ENCODE measurements at regions not wholly inside any gene's neighbourhood (a gene's known extent, or its start where the extent isn't known, plus 50 kb on each side); places are given as distances from the start of the nearest gene placed in this dataset.

DNA sequence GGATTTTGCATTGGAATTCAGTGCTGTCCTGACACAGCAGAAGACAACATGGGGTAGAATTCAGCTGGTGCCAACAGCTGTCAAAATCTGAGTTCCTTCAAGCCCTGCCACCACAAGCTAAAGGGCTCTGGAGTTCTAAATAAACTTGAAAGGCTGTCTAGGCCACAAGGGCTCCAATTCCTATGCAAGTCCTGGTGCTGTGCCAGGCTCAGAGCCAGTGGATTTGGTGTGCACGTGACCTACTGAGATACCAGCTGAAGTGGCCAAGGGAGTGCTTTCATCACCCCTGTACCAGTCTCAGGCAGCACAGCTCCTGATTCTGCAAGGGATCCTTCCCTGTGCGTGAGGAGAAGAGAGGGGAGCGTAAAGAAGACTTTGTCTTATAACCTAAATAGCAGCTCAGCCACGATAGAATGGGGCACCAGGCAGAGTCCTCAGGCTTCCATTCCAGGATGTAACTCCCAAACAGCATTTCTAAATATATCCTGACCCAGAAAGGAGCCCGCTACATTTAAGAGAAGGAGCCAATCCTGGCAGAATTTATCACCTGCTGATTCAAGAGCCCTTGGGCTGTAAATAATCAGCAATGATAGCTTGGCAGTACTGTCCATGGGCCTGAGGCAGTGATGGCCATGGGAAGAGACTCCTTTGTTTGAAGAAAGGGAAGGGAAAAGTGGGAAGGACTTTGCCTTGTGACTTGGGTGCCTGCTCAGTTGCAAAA is 881.2 kb upstream of the EPHA7 start:
- TF ChIP-seq, protein P1, sequence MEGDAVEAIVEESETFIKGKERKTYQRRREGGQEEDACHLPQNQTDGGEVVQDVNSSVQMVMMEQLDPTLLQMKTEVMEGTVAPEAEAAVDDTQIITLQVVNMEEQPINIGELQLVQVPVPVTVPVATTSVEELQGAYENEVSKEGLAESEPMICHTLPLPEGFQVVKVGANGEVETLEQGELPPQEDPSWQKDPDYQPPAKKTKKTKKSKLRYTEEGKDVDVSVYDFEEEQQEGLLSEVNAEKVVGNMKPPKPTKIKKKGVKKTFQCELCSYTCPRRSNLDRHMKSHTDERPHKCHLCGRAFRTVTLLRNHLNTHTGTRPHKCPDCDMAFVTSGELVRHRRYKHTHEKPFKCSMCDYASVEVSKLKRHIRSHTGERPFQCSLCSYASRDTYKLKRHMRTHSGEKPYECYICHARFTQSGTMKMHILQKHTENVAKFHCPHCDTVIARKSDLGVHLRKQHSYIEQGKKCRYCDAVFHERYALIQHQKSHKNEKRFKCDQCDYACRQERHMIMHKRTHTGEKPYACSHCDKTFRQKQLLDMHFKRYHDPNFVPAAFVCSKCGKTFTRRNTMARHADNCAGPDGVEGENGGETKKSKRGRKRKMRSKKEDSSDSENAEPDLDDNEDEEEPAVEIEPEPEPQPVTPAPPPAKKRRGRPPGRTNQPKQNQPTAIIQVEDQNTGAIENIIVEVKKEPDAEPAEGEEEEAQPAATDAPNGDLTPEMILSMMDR (IDR thresholded peaks at IDR 0.05): no peak
- no peak for TF ChIP-seq POLR2A (IDR thresholded peaks at IDR 0.05)
- TF ChIP-seq EP300 (IDR thresholded peaks at IDR 0.05): no peak

Data from tibial nerve (tissue), 4 donors.